GM23338 (cell line): ENCODE measurements at regions not wholly inside any gene's neighbourhood (a gene's known extent, or its start where the extent isn't known, plus 50 kb on each side); places are given as distances from the start of the nearest gene placed in this dataset.

Experiments
- ATAC-seq: fragments of 200-7000 bp; cut with Tn5 transposase; 3 replicates; pipeline ENCODE4 v1.9.1; 2020
- DNase-seq: peaks from one replicate; pipeline ENCODE4 v3.0.0-alpha.2; 2015; ENCODE audit warnings: low spot score
- H2AFZ ChIP-seq: fragments of 200-600 bp; sonication (generic); 2 replicates; pipeline ENCODE4 v1.8.0; 2016; ENCODE audit warnings: antibody characterized with exemption, mild to moderate bottlenecking, moderate library complexity
- H3F3A ChIP-seq: fragments of 200-600 bp; sonication (generic); replicated peaks from 2 replicates; pipeline ENCODE4 v1.8.0; 2017; ENCODE audit warnings: antibody characterized with exemption, mixed run types, low read depth
- H3K27ac ChIP-seq: fragments of 200-600 bp; sonication (generic); 2 replicates; pipeline ENCODE4 v1.6.1; 2016; ENCODE audit warnings: low read depth
- H3K27me3 ChIP-seq: fragments of 200-600 bp; sonication (generic); 2 replicates; pipeline ENCODE4 v1.8.0; 2016; ENCODE audit warnings: mild to moderate bottlenecking, mixed run types, moderate library complexity; ENCODE audit not compliant: insufficient read depth
- H3K36me3 ChIP-seq: fragments of 200-600 bp; sonication (generic); 2 replicates; pipeline ENCODE4 v1.8.0; 2016; ENCODE audit warnings: mild to moderate bottlenecking; ENCODE audit not compliant: insufficient read depth
- H3K4me1 ChIP-seq: fragments of 200-600 bp; sonication (generic); 2 replicates; pipeline ENCODE4 v1.8.0; 2016; ENCODE audit warnings: mild to moderate bottlenecking, moderate library complexity; ENCODE audit not compliant: insufficient read depth
- H3K4me2 ChIP-seq: fragments of 200-600 bp; sonication (generic); 2 replicates; pipeline ENCODE4 v1.7.1; 2017; ENCODE audit warnings: mixed run types
- H3K4me3 ChIP-seq: fragments of 200-600 bp; sonication (generic); 2 replicates; pipeline ENCODE4 v1.6.1; 2016; ENCODE audit warnings: mixed run types
- H3K79me2 ChIP-seq: fragments of 200-600 bp; sonication (generic); replicated peaks from 2 replicates; pipeline ENCODE4 v1.8.0; 2017; ENCODE audit warnings: mild to moderate bottlenecking; ENCODE audit not compliant: insufficient read depth
- H3K9me2 ChIP-seq: fragments of 200-600 bp; sonication (generic); 2 replicates; pipeline ENCODE4 v1.8.0; 2017; ENCODE audit not compliant: insufficient read depth
- H4K20me1 ChIP-seq: fragments of 200-600 bp; sonication (generic); replicated peaks from 2 replicates; pipeline ENCODE4 v1.8.0; 2017; ENCODE audit warnings: mild to moderate bottlenecking; ENCODE audit not compliant: insufficient read depth
- H3K27ac Mint-ChIP-seq: 2 replicates; pipeline ENCODE4 v1.8.0; 2020; ENCODE audit warnings: inconsistent platforms, mild to moderate bottlenecking, moderate library complexity, mixed read lengths
- H3K27me3 Mint-ChIP-seq: 3 replicates; pipeline ENCODE4 v1.8.0; 2022; ENCODE audit warnings: low read depth, mild to moderate bottlenecking, moderate library complexity, mixed read lengths, inconsistent platforms; ENCODE audit not compliant: insufficient read depth, poor library complexity
- H3K36me3 Mint-ChIP-seq: 3 replicates; pipeline ENCODE4 v1.8.0; 2021; ENCODE audit warnings: low read depth, mild to moderate bottlenecking, inconsistent platforms, moderate library complexity, mixed read lengths
- H3K4me1 Mint-ChIP-seq: 3 replicates; pipeline ENCODE4 v1.8.0; 2020; ENCODE audit warnings: mild to moderate bottlenecking, inconsistent platforms, mixed read lengths
- H3K4me3 Mint-ChIP-seq: 3 replicates; pipeline ENCODE4 v1.8.0; 2021; ENCODE audit warnings: moderate library complexity, mild to moderate bottlenecking, inconsistent platforms, mixed read lengths
- H3K9me3 Mint-ChIP-seq: 3 replicates; pipeline ENCODE4 v1.8.0; 2020; ENCODE audit warnings: moderate library complexity, mild to moderate bottlenecking, inconsistent platforms, mixed read lengths
- CREB1 ChIP-seq: fragments of 250-450 bp; sonication (Bioruptor Pico); IDR thresholded peaks from 2 replicates; pipeline ENCODE4 v1.5.0; 2020; ENCODE audit warnings: low read depth, mild to moderate bottlenecking, moderate library complexity
- CTCF ChIP-seq, 2 experiments: fragments of 200-600 bp in 1 of 2; sonication (generic) in 1 of 2; conservative IDR thresholded peaks; 2 replicates each; pipeline versions ENCODE4 v1.5.1 to v1.6.1; 2016 to 2017; ENCODE audit warnings: antibody characterized with exemption in 2 of 2, low read depth in 2 of 2, mild to moderate bottlenecking in 2 of 2, moderate library complexity in 1 of 2
- ETS1 ChIP-seq: IDR thresholded peaks from 2 replicates; pipeline ENCODE4 v1.6.1; 2016; ENCODE audit warnings: antibody characterized with exemption
- EZH2 ChIP-seq: fragments of 200-600 bp; sonication (generic); IDR thresholded peaks from one replicate; pipeline ENCODE4 v1.8.0; 2017; ENCODE audit warnings: antibody characterized with exemption, mild to moderate bottlenecking, low read depth; ENCODE audit not compliant: unreplicated experiment
- EZH2phosphoT487 ChIP-seq: fragments of 200-600 bp; sonication (generic); IDR thresholded peaks from one replicate; pipeline ENCODE4 v1.8.1; 2018; ENCODE audit warnings: antibody characterized with exemption; ENCODE audit not compliant: unreplicated experiment
- JUNB ChIP-seq: IDR thresholded peaks from one replicate; pipeline ENCODE4 v1.6.1; 2016; ENCODE audit warnings: antibody characterized with exemption; ENCODE audit not compliant: unreplicated experiment
- NANOG ChIP-seq: IDR thresholded peaks from 2 replicates; pipeline ENCODE4 v1.6.1; 2016; ENCODE audit warnings: antibody characterized with exemption, borderline replicate concordance
- POLR2AphosphoS5 ChIP-seq: IDR thresholded peaks from 2 replicates; pipeline ENCODE4 v1.6.1; 2016; ENCODE audit warnings: antibody characterized with exemption, low read depth
- REST ChIP-seq: IDR thresholded peaks from one replicate; pipeline ENCODE4 v1.6.1; 2018; ENCODE audit warnings: antibody characterized with exemption; ENCODE audit not compliant: unreplicated experiment
- STAT1 ChIP-seq: IDR thresholded peaks from one replicate; pipeline ENCODE4 v1.6.1; 2016; ENCODE audit warnings: antibody characterized with exemption; ENCODE audit not compliant: unreplicated experiment
- ZNF114 ChIP-seq: fragments of 250-450 bp; sonication (Bioruptor Pico); IDR thresholded peaks from 2 replicates; pipeline ENCODE4 v1.5.0; 2020; ENCODE audit warnings: mild to moderate bottlenecking, moderate library complexity
- ZNF331 ChIP-seq: fragments of 250-450 bp; sonication (Bioruptor Pico); IDR thresholded peaks from 2 replicates; pipeline ENCODE4 v1.5.0; 2020; ENCODE audit warnings: low read depth, mild to moderate bottlenecking, moderate library complexity
- ZNF462 ChIP-seq: fragments of 250-450 bp; sonication (Bioruptor Pico); IDR thresholded peaks from 2 replicates; pipeline ENCODE4 v1.5.0; 2020; ENCODE audit warnings: mild to moderate bottlenecking, moderate library complexity

GRCh38 chr10:71031026-71031425 lies 142.7 kb upstream of the PCBD1 start:
- Mint-ChIP-seq H3K4me1 (no peaks in the 10 kb centered on the region), H3K27ac (no peak overlapping the region), H3K27me3 (no peaks in the 10 kb centered on the region), H3K9me3 (no peaks in the 10 kb centered on the region), H3K4me3 (no peak overlapping the region), H3K36me3 (no peaks in the 10 kb centered on the region)
- Histone ChIP-seq H3K79me2 (no peaks in the 10 kb centered on the region), H3F3A (no peaks in the 10 kb centered on the region), H3K4me3 (no peak overlapping the region), H3K36me3 (no peaks in the 10 kb centered on the region), H3K4me2 (no peak overlapping the region), H4K20me1 (no peaks in the 10 kb centered on the region), H3K4me1 (no peaks in the 10 kb centered on the region), H2AFZ (no peak overlapping the region), H3K27ac (no peak overlapping the region), H3K27me3 (no peaks in the 10 kb centered on the region), H3K9me2 (no peaks in the 10 kb centered on the region)
- TF ChIP-seq EZH2 (no peak), REST (no peak), CREB1 (CRISPR knock-in tag) (no peak), JUNB (no peak), NANOG (no peak), CTCF (conservative IDR thresholded peaks at IDR 0.05; ENCODE audit: low read depth in 2 of 2) (no peak), STAT1 (no peak), EZH2phosphoT487 (no peak), ETS1 (no peak), ZNF331 (CRISPR knock-in tag) (no peak), ZNF114 (no peak), POLR2AphosphoS5 (no peak), ZNF462 (no peak)
- ATAC-seq (no peak), DNase-seq (no peak)
